ENCODE measurements at regions not wholly inside any gene's neighbourhood (a gene's known extent, or its start where the extent isn't known, plus 50 kb on each side); places are given as distances from the start of the nearest gene placed in this dataset.
"Not testable (repeated sequence)": the region's sequence is repeated elsewhere in the genome, so short reads cannot be mapped to it uniquely, and the experiment has no call there.

DNA sequence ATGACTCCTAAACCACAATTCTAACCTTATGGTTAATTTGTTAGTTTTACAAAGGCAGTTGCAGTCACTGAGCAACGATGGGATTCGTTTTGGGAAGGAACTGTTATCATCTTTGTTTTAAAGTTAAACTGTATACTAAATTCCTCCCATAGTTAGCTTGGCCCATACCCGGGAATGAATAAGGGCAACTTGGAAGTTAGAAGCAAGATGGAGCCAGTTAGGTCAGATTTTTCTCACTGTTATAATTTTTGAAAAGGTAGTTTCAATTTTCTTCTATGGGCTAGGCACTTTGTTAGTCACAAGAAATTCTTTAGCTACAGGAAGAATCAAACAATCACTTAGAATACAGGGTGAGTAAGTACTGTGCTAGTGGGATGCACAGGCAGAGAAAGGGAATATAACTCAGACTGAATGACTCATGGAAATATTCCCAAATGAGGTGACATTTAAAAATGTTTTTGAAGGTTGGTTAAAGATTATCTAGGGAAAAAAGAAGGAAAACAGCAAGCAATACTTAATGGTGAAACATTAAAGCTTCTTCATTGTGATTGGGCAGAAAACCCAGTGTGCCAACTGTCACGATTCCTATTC, 153.6 kb downstream of the MAGEB17 start:
- DNase-seq (ENCODE audit: low read depth): no peak

DNA sequence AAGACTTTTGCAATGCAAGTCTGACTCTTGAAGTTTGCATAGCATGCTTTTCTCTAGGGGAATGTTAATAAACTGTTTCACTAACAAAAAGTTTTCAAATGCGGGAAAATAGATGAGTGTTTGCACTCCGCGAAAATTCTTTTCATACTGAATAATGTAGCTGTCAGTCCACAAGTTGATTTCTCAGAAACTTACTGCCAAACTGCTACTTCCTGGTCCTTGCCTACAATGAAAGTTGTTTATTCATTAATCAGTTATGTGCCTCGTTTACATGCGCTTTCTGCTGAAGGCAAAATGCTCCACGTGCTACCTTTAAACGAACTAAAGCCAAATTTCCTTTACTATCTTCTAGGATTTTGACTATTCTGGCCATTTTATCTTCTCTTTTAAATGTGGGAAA, 166.2 kb downstream of the MAGEB17 start:
- no peak for DNase-seq (ENCODE audit: low read depth)

DNA sequence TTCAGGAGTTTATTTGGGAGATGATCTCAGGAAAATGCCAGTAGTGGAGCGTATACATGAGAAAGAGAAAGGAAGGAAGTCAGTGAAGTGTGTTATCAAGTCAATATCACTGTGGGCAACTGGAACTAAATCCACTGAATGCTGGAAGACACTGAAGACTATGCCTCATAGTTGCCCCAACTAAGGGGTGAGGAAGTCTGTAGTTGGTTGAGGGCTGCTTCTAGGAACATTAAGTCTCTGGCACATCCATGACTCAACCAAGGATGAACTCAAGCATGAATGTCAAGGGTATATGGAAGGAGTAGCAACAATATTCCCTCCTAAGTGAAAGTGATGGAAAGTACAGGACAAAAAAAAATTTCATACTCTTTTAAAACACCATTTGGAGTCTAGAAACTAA, 167.9 kb downstream of the MAGEB17 start:
- DNase-seq (ENCODE audit: low read depth): no peak

DNA sequence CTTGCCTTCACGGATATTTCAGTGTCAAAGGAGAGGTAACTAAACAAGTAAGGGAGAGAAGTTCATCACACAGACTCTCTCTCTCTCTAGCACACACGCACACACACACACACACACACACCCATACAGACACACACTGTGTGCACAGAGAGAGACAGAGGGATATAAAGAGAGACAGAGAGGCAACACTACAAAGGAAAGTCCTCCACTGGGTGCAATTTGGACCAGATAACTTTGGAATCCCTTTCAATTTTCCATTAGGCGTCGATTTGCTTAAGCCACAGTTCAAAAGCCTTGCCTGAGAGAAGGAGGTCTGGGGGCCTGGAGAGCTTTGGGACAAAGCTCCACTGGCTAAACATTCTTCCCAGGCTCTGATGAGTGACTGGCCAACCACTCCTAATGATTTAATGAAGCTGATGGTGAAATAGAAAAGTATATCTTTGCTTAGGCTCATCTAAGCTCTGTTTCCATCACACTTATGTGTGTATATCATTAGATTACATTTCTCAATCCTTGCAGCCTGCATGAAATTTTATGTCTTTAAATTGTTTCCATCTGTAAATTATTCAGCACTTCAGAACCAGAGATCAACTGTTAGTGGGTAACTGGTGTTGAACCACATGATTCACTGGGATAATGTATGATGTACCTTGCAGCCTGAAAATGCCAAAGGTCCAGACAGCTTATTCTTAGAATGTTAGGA, 180.8 kb downstream of the MAGEB17 start:
- no peak for DNase-seq (ENCODE audit: low read depth)

DNA sequence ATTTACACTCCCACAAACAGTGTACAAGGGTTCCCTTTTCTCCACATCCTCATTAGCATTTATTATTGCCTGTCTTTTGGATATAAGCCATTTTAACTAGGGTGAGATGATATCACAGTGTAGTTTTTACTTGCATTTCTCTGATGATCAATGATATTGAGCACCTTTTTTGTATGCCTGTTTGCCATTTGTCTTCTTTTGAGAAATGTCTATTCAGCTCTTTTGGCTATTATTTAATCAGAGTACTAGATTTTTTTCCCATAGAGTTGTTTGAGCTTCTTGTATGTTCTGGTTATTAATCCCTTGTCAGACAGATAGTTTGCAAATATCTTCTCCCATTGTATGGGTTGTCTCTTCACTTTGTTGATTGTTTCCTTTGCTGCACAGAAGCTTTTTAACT, 190.6 kb downstream of the MAGEB17 start:
- no peak for DNase-seq (ENCODE audit: low read depth)

DNA sequence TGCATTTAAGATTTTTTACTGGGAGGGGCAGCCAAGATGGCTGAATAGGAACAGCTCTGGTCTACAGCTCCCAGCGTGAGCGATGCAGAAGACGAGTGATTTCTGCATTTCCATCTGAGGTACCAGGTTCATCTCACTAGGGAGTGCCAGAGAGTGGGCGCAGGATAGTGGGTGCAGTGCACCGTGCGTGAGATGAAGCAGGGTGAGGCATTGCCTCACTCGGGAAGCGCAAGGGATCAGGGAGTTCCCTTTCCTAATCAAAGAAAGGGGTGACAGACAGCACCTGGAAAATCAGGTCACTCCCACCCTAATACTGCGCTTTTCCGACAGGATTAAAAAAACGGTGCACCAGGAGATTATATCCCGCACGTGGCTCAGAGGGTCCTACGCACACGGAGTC, 192.8 kb downstream of the MAGEB17 start:
- not testable (repeated sequence) for DNase-seq (ENCODE audit: low read depth)

DNA sequence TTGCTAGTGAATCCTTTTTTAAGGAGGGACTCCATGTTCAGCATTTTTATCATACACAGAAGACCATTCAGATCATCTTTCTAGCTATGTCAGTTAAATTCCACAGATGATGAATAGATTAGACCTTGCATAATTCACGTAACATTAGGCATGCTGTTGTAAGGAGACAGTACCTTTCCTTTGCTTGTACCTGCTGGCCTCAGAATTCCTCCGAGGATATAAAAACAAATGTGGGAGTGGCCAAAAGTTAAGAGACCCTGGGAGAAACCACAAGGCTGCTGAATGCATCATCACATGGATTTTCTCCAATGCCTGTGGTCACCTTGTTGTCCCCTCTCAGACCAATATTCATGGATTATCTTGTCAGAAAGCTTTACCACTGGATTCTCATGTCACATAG, 201.4 kb downstream of the MAGEB17 start:
- DNase-seq (ENCODE audit: low read depth): no peak

DNA sequence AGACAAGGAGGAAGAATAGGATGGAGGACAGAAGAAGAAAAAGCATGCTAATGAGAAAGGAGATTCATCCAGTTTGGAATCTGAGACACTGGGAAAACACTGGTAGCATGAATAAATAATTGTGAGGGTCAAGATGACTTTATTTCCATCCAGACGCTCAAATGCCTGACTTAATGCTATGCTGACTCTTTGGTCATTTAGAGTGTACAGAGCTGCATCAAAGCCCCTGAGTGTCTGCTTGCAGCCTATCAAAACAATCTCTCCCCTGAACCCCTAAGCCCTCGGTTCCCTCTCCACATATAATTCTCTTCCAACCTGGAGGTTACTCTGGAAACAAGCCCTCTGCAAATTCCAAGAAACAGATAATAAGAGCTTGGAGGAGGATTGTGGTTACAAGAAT, 208.8 kb downstream of the MAGEB17 start:
- DNase-seq (ENCODE audit: low read depth): no peak

DNA sequence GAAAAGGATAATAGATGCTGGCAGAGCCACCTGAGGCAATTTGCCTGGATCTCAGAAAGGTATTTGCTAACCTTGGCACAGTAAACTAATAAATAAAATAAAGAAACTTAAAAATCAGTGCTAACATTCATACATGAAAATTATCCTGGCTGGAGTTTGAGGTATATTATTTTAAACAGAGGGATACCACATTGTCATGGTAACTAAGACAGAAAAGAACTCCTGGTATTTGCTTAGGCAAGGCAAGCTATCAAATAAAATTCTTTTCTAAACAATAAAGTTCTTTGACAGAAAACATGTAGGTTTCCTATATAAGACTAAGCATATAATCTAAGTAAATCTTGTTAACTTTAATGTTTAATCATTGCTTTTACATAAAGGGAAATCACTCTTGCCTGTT, 218.8 kb downstream of the MAGEB17 start:
- DNase-seq (ENCODE audit: low read depth): no peak

DNA sequence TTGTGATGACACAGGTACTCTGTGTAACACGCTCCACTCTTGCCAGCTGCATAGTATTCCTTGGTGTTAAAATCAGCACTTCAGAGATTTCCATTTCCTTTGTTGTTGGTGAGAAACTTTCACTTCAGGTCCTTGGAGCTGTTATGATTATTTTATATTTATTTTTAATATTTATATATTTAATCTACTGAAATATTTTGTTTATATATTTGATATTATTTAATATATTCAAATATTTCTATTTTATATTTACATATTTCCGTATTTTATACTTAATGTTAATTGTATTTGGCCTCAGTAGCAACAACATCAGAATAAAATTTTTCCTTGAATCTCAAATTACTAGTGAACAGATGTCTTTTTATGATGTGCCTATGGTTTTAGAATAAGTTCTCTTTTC, 225.3 kb downstream of the MAGEB17 start:
- DNase-seq (ENCODE audit: low read depth): no peak

DNA sequence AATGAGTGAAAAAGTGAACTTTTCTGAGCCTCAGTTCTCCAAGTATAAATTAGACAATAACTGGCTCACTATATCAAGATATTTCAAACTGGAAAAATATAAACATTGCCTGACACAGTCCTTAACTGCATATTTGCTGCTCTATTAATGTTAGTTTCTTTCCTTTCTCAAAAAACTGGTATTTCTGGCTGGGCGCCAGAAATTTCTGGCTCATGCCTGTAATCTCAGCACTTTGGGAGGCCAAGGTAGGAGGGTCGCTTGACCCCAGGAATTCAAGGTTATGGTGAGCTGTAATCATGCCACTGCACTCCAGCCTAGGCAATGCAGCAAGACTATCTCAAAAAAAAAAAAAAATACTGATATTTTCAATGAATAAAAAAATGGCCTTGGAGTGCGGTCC, 227.0 kb downstream of the MAGEB17 start:
- DNase-seq (ENCODE audit: low read depth): no peak

DNA sequence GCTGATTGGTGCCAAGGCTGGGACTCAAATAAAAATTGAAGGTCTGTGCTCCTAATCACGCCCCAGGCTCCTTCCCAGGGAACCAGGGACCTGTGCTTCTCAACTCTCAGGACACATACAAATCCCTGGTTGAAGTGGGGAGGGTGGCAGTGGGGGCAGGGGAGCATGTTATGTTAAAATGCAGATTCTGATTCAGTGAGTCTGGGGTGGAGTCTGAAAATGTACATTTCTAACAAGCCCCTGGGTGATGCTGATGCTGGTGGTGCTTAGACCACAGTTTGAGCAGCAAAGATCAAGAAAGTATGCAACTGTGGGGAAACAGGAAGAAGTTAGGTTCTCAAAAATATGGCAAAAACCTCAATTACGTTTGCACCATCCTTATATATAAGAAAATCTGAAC, 236.5 kb downstream of the MAGEB17 start:
- DNase-seq (ENCODE audit: low read depth): no peak

DNA sequence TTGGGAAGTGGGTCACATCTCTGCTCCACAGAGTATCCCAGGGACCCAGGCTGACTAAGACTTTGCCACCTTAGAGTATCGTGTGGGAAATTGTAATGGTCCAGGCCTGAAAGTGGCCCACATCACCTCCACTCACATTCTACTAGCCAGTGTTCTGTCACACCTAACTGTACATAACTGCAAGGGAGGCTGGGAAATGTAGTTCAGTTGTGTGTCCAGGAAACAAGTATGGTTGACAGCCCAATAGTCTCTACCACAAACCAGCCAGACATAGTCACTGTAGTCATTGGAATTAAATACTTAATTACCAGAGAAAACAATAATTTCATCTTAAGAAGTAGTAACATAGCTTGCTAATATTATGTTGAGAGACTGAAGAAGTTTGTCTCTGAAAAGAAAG, 233.4 kb upstream of the S100G start:
- DNase-seq (ENCODE audit: low read depth): no peak

DNA sequence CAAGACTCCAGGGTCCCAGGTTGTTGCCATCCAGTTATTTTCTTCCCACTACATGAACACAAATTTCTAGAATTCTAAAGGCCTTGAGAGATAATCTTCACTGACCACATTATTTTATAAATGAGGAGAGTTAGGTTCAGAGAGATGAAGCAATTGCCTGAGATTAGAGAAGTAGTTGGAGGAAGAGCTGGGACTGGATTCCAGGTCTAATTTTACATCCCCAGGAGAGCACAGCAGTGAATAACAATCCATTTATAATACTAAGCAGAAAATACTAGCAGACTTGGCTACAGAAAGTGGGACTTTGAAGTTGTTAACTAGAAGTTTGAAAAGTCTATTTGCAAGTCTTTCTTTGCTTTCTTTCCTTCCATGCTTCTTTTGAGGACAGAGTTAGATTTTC, 231.3 kb upstream of the S100G start:
- DNase-seq (ENCODE audit: low read depth): no peak

DNA sequence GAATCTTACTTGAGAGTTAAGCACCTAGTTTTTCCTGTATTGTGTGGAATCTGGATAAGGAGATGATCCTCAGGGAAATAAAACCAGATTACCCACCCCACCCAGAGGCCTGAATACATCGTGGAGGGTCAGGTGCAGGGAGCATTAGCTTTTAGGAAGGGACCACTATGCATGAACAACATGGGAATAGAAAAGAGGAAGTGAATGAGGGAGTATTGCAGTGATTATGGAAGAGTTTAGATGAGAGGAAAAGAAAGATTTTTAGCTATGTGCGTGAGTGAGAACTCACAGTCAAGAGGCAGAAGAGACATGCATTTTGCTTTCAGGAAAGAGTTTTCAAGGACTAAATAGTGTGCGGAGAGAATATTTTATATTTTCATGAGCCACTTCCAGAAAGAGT, 222.3 kb upstream of the S100G start:
- DNase-seq (ENCODE audit: low read depth): no peak

DNA sequence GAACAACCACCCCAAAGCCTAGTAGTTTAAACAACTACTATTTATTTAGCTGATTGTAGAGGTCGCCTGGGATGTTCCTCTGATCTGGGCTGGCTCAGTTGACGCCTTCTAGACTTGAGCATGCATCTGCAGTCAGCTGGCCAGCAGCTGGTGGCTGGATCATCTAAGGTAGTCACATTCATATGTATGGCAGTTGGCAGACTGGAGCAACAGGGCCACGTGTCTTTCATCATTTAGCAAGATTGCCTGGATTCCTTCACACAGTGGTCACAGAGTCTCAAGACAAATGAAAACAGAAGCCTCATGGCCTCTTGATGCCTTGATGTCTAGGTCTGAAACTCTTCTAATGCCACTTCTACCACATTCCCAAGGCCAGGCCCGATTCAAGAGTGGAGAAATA, 220.6 kb upstream of the S100G start:
- no peak for DNase-seq (ENCODE audit: low read depth)

DNA sequence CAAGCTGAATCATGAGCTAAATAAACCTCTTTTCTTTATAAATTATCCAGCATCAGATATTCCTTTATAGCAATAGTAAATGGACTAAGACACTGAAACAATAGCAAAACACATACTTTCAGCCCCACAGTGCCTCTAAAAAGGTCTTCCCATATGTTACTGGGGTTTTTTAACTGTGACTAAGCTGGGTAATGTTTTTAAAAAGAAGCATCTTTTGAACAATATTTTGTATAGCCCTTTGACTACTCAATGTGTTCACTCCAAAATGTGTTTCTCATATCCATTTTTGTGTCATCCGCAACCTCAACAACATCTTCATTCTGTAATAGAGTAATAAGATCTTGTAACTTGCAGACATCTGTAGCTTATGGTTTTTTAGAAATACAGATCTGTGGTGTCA, 218.7 kb upstream of the S100G start:
- DNase-seq (ENCODE audit: low read depth): no peak

DNA sequence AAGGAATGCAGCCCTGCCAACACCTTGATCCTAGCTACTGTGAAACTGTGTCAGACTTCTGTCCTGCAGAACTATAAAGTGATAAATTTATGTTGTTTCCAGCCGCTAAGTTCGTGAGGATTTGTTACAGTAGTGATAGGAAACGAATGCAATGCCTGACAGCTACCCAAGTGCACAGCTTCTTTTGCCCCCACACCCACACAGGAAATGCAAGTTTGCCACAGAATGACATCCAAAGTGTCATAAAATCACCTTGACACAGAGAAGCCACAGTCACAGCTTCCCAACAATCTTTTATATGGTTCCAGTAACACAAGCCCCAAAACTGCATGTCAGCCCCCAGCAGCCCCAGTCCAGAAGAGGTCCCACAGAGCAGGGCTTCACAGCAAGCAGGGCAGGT, 216.9 kb upstream of the S100G start:
- DNase-seq (ENCODE audit: low read depth): no peak

DNA sequence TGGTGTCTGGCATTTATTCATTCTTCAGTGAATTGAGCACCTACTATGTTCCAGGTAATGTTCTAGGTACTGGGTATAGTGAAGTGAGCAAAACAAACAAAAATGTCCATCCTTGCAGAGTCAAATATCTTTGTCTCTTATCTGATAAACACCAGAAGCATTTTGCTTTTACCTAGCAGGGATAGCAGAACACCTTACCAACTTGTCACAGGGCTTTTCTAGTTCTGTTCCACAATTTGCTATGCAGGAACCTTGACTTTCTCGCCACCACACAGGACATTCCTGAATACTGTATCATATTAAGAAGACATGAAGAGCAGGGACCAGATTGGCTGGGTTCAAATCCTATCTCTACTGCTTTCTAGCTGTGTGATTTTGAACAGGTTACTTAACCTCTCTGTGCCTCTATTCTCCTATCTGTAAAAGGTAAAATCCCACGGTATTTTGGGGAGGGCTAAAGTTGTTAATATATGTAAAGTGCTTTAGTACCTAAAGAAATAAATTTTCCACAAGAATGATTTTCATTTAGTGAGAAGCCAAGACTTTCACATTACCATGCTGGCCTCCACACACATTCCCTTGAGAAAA, 214.5 kb upstream of the S100G start:
- DNase-seq (ENCODE audit: low read depth): no peak

DNA sequence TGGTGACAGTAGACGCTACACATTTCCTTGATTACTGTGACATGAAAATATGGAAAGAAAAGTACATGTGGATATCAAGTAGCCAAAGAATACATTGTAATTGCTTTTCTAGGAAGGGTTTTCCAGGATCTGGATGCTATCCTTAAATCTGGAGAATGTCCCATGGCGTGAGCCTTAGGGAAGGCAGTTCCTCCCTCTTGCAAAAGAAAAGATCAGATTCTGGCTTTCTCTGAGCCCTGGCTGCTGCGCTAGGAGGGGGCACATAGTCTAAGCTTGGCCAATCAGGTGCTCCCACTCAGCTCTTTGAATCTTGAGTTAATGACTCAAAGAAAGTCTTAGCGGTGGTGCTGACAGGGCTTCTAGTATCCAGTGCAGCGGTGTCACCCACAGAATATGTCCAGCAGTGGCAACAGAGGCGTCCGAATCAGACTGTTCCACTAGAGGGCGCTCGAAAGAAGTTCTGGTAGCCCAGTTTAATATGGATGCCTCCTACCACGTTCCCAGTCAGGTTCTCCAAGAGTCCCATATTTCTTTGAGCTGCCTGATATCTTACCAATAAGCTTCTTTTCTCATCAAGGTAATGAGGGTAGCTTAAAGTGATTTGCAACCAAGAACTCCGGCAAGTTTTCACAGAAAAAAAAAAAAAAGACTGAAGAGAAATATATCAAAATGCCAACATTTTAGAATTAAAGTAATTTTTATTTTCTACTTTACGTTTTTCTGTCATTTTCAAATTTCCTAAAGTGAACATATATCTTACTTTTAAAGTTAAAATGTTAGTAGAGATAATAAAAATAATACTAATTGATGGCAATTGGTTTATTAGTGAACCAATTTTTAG, 213.4 kb upstream of the S100G start:
- peak; percentile 16 for DNase-seq (ENCODE audit: low read depth)

DNA sequence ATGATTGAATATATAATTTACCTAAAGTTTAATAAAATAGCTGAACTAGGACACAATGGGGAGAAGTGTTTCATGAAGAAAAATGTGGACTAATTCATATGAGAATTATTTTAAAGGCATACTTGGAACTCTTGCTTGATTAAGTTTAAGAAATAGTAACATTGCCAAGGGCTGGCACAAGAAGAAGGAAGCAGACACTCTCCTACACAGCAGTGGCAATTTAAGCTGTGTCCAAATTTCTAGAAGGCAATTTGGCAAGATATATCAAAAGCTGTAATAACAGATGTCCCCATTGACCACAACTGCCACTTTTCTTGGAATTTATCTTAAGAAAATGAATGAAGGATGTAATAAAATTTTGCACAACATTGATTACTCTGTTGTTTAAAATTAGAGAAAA, 209.5 kb upstream of the S100G start:
- no peak for DNase-seq (ENCODE audit: low read depth)

DNA sequence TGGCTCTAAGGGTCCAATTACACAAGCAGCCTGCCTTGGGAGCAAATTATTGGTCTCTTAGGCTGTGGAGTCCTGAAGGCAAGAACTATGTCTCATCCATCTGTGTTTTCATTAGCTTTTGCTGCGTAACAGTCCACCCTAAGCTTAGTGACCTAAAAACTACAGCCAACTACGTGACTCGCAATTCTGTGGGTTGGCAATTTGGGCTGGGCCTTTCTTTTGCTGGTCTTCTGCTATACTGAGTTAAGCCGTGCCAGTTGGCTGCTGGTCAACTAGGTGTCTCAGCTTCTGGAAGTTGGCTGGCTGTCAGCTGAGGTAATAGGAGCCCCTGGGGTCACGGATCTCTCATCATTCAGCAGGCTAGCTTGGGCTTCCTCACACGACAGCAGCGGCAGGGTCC, 205.6 kb upstream of the S100G start:
- no peak for DNase-seq (ENCODE audit: low read depth)

DNA sequence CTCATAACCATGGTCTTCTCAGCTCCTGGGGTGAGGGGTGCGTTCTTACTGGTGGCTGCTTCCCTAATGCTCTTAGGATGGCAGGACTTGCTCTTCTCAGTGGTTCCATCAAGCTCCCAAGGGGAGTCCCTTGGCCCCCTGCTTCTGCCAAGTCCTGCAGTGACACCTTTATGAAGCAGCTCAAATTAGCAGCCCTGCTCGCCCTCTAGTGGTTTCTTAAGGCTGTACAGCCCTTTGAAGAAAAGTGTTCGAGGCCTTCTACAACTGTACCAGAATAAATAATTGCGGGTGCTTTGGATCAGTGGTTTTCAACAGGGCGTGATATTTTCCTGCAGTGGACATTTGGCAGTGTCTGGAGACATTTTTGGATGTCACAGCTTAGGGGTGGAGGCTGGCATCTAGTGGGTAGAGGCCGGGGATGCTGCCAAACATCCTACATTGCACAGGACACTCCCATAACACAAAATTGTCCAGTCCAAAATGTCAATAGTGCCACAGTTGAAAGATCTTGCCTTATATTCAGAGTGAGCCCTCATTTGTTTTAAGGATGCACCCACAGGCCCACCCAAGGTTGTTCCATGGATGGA, 204.7 kb upstream of the S100G start:
- DNase-seq (ENCODE audit: low read depth): peak; percentile 1

Measured in stimulated activated CD8-positive, alpha-beta memory T cell treated with anti-CD3 and anti-CD28 coated beads, Interleukin-7, amount 100 ng/mL, for 24 hours (primary cell).